Gastroesophageal sphincter (tissue), 3 donors: ENCODE measurements at regions not wholly inside any gene's neighbourhood (a gene's known extent, or its start where the extent isn't known, plus 50 kb on each side); places are given as distances from the start of the nearest gene placed in this dataset.

Experiments used
- CTCF ChIP-seq, 4 experiments: fragments of 200-600 bp in 2 of 4; fragments of 450-650 bp in 2 of 4; sonication (generic) in 1 of 4; IDR thresholded peaks; one replicate each; pipeline ENCODE4 v1.5.1; 2017 to 2019; ENCODE audit warnings: antibody characterized with exemption in 4 of 4, mild to moderate bottlenecking in 2 of 4, moderate library complexity in 2 of 4
- EP300 ChIP-seq: sonication (generic); formaldehyde crosslinking; IDR thresholded peaks from one replicate; pipeline ENCODE4 v1.6.1; 2017; ENCODE audit warnings: antibody characterized with exemption, mild to moderate bottlenecking
- POLR2A ChIP-seq, 2 donors: fragments of 450-650 bp; IDR thresholded peaks; one replicate each; pipeline ENCODE4 v1.6.1; 2017; ENCODE audit warnings: antibody characterized with exemption in 2 of 2, mild to moderate bottlenecking in 2 of 2, moderate library complexity in 1 of 2
- POLR2AphosphoS5 ChIP-seq: sonication (generic); formaldehyde crosslinking; IDR thresholded peaks from one replicate; pipeline ENCODE4 v1.6.1; 2017; ENCODE audit warnings: antibody characterized with exemption

DNA sequence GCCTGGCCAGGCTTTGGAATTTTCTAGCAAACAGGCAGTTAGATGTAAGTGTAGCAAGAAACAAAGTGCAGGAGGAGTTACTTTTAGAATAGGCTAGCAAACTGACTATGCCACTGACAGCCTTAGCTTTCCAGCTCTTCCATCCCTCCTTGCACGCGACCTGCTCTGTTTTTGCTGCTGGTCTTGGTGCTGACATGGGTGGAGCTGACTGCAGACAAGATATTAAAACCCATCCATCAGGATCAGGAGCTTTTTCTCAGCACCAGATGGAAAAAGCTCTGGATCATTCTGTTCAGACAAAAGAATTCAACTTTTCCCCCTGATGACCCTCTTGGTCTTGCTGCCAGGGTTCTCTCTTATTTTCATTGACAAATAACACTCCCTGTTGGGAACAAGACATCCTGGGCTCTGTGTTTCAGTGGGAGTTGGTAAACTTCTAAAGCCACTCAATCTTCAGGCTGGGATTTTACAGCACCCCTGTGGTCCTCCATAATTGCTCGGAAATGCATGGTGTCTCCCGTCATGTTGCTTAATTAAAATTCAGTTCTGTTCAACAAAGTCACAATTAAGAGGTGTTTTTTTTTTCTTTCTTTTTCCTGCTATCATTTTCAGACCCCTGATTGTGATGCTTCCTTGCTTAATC is 240.0 kb upstream of the LARGE1 start:
- TF ChIP-seq CTCF (IDR thresholded peaks at IDR 0.05) (no peak), EP300 (no peak), POLR2A (IDR thresholded peaks at IDR 0.05) (no peak), POLR2AphosphoS5 (no peak)
